Naive thymus-derived CD8-positive, alpha-beta T cell (primary cell): ENCODE measurements at regions not wholly inside any gene's neighbourhood (a gene's known extent, or its start where the extent isn't known, plus 50 kb on each side); places are given as distances from the start of the nearest gene placed in this dataset.
"Not testable (repeated sequence)": the region's sequence is repeated elsewhere in the genome, so short reads cannot be mapped to it uniquely, and the experiment has no call there.

Experiments used
- ATAC-seq, 2 donors: fragments of 150-1000 bp; cut with Tn5 transposase in 1 of 2; sonication (Bioruptor Pico), chemical (Tn5 transposase) in 1 of 2; 1 replicate in 1 of 2; 2 replicates in 1 of 2; pipeline ENCODE4 v1.10.0; 2021; ENCODE audit warnings: mild to moderate bottlenecking in 2 of 2, moderate library complexity in 2 of 2
- POLR2A ChIA-PET: fragments of 350-600 bp; sonication (Branson Sonifier 250); formaldehyde crosslinking; loops from one replicate; lab custom pipeline; 2021; ENCODE audit warnings: antibody characterized with exemption; lab: Charles Lee
- DNase-seq, 10 donors: peaks; one replicate each; pipeline versions ENCODE4 v3.0.0 to v3.0.0-alpha.2; 2020 to 2022
- H3K27ac Mint-ChIP-seq, 10 donors: one replicate each; pipeline ENCODE4 v1.8.0; 2020 to 2022; ENCODE audit warnings: mild to moderate bottlenecking in 10 of 10, mixed read lengths in 10 of 10, moderate library complexity in 4 of 10, inconsistent platforms in 1 of 10
- H3K27me3 Mint-ChIP-seq, 5 donors: one replicate each; pipeline ENCODE4 v1.8.0; 2021 to 2022; ENCODE audit warnings: mixed read lengths in 5 of 5
- H3K36me3 Mint-ChIP-seq, 3 donors: one replicate each; pipeline ENCODE4 v1.8.0; 2020 to 2022; ENCODE audit warnings: mixed read lengths in 3 of 3, mild to moderate bottlenecking in 2 of 3, inconsistent platforms in 1 of 3
- H3K4me1 Mint-ChIP-seq, 4 donors: one replicate each; pipeline ENCODE4 v1.8.0; 2021 to 2022; ENCODE audit warnings: mixed read lengths in 4 of 4
- H3K4me3 Mint-ChIP-seq, 10 donors: one replicate each; pipeline ENCODE4 v1.8.0; 2020 to 2022; ENCODE audit warnings: mild to moderate bottlenecking in 10 of 10, mixed read lengths in 10 of 10, moderate library complexity in 6 of 10, inconsistent platforms in 1 of 10
- H3K9me3 Mint-ChIP-seq, 9 donors: one replicate each; pipeline ENCODE4 v1.8.0; 2020 to 2022; ENCODE audit warnings: mixed read lengths in 9 of 9, mild to moderate bottlenecking in 3 of 9, inconsistent platforms in 1 of 9, moderate library complexity in 1 of 9

DNA sequence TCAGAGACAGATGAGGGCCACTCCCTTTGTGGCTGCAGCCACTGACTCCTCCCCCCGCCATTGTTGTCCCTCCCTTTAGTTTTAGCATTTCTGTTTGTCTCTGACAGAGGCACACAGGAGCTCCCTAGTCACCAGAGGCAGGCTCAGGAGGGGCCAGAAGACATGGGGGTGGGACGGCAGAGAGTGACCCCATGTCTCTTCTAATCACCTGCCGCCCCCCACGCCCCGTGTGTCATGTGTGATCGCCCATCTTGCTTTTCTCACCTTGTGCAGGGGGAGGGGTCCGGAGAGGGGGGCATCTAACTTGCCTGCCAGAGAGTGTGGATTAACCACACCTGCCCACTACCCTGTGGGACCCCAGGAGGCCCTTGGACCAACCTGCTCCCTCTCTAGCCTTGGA is 246.7 kb upstream of the TP53TG3C start:
- H3K36me3 Mint-ChIP-seq, H3K9me3 Mint-ChIP-seq, POLR2A ChIA-PET, H3K4me1 Mint-ChIP-seq, H3K27ac Mint-ChIP-seq, H3K27me3 Mint-ChIP-seq, DNase-seq, H3K4me3 Mint-ChIP-seq, ATAC-seq: not testable (repeated sequence)

DNA sequence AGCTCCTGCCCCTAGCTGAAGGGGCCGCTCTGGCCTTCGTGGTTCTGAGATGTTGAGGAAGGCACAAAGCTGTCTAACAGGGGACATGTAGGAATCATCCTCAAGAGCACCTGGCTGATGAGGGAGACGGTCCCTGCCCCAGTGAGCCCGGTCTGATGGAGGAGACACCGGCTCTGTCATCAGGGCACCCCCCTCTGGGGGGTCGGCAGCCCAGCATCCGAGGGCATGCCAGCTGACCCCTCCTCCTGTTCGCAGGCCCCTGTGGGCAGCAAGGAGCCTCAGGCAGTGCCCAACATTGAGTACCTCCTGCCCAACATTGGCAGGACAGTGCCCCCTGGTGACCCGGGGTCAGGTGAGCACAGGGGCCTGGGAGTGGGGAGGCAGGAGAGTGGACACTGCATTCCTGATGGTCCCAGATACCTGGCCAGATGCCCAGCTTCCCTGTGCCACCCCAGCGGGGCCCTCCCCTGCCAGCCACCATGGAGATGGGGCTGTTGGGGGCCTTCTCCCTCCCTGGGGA is 247.9 kb upstream of the TP53TG3C start:
- H3K36me3 Mint-ChIP-seq, H3K27ac Mint-ChIP-seq, DNase-seq, H3K4me3 Mint-ChIP-seq, H3K4me1 Mint-ChIP-seq, H3K27me3 Mint-ChIP-seq, ATAC-seq, POLR2A ChIA-PET, H3K9me3 Mint-ChIP-seq: not testable (repeated sequence)

DNA sequence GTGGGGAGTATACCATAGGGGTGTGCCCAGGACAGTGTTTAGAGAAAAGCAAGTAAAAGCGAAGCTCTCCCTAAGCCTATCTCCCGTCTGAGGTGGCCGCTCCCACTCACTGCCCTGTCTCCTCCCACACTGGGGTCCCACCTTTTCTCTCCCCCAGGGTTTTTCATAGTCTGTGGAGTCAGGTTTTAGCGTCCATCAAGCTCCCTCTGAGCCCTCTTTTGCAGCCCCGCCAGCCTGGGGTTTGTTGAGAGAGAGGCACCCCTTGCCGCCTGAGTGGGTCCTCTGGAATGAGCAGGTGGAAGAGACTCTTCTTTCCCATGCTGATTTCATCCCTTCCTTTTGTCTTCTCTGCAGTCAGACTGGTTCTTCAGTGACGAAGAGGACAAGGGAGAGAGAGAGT is 248.7 kb upstream of the TP53TG3C start:
- ATAC-seq, H3K36me3 Mint-ChIP-seq, DNase-seq, H3K4me1 Mint-ChIP-seq, H3K27ac Mint-ChIP-seq, H3K27me3 Mint-ChIP-seq, H3K9me3 Mint-ChIP-seq, POLR2A ChIA-PET: not testable (repeated sequence)
- H3K4me3 Mint-ChIP-seq = peak overlapping the region in 1 of 10 donors; percentile 25

DNA sequence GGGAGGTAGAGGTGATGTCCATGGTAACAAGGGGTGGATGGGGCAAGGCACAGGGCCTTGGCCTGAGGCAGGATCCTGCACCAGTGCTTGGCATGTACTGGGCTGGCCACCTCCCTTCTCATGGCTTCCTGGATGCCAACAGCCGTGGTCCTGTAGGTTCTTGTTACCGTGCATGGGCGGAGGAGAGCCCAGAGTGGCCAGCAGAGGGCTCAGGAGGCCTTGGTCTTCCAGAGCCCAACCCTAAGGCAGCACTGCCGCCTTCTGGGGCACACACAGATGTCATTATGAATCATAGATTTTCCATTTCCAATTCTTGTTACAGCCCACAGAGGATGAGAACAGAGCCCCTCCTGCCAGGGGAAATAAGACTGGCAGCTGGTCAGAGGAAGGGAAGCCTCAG is 254.2 kb upstream of the TP53TG3C start:
- H3K4me3 Mint-ChIP-seq, H3K27ac Mint-ChIP-seq, H3K4me1 Mint-ChIP-seq, ATAC-seq, H3K9me3 Mint-ChIP-seq, DNase-seq, H3K27me3 Mint-ChIP-seq, H3K36me3 Mint-ChIP-seq, POLR2A ChIA-PET: not testable (repeated sequence)

DNA sequence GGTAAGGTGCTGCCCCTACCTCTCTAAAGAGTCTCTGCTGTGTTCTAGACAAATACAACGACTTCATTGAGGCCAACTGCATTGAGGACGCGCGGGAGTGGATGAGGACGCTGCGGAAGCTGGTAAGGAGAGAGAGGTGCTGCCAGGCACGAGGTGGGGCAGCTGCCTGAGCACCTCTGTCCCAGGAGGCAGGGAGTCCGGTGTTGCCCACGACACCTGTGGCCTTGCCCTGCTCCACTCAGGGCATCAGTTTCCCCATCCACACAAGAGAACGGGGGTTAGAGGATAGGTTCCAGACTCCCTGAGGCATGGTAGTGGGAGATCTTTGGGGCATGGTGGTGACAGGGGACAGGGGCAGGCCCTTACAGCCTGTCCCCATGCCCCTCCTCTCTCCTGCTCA is 256.1 kb upstream of the TP53TG3C start:
- H3K27me3 Mint-ChIP-seq, H3K9me3 Mint-ChIP-seq, H3K4me3 Mint-ChIP-seq, H3K4me1 Mint-ChIP-seq, H3K27ac Mint-ChIP-seq, ATAC-seq, POLR2A ChIA-PET, DNase-seq, H3K36me3 Mint-ChIP-seq: not testable (repeated sequence)

DNA sequence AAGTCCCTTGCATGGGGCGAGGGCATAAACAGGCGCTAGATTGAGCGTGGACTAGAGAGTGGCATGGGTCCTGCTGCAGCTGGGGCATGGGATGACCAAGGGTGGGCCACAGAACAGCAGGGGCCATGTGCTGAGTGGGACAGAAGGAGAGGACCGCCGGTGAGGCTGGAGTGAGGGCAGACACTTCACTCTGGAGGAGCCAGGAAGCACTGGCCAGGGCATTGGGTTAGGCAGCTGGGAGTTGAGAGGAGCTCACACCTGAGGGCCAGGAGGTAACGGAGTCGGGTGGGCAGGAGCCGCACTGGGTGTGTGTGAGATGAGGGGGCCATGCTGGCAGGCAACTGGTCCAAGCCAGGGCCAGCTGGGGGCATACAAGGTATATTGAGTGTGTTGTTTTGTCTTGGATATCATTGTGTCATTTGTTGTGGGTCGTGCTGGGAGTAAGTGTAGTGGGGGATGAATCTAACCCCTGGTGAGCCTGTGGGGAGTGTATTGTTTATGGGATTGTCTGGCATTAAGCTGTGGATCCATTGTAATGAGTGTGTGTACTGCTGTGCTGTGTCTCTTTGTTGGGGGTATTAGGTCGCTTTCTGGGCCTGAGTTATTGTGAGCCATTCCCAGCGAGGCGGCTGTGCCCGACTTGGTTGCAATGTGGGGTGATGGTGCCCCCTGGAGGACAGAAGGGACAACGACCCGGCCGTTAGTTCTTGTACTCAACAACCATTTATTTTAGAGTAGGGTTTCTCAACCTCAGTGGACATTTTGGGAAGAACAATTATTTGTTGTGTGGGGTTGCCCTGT is 256.5 kb upstream of the TP53TG3 start:
- H3K27me3 Mint-ChIP-seq, POLR2A ChIA-PET, DNase-seq, H3K9me3 Mint-ChIP-seq, H3K4me3 Mint-ChIP-seq, H3K36me3 Mint-ChIP-seq, H3K4me1 Mint-ChIP-seq, ATAC-seq, H3K27ac Mint-ChIP-seq: not testable (repeated sequence)

DNA sequence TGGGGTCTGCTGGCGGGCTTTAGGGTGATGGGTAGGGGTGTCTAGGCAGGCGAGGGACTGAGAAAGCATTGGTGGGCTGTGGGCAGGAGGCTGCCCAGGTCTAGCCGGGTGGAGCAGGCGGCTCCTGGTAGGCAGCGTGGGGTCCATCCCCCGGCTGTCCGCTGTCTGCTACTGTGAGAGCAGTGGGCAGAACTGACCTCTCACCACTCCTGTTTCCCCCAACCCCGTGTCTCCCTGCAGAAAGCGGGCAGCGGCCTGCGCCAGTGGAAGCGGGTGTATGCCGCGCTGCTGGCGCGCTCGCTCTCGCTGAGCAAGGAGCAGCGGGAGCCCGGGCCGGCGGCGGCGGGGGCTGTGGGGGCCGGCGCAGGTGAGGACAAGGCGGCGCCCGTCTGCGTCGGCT is 249.2 kb upstream of the TP53TG3 start:
- DNase-seq, H3K27ac Mint-ChIP-seq, H3K4me3 Mint-ChIP-seq, H3K4me1 Mint-ChIP-seq, ATAC-seq, H3K27me3 Mint-ChIP-seq, H3K36me3 Mint-ChIP-seq, POLR2A ChIA-PET, H3K9me3 Mint-ChIP-seq: not testable (repeated sequence)

DNA sequence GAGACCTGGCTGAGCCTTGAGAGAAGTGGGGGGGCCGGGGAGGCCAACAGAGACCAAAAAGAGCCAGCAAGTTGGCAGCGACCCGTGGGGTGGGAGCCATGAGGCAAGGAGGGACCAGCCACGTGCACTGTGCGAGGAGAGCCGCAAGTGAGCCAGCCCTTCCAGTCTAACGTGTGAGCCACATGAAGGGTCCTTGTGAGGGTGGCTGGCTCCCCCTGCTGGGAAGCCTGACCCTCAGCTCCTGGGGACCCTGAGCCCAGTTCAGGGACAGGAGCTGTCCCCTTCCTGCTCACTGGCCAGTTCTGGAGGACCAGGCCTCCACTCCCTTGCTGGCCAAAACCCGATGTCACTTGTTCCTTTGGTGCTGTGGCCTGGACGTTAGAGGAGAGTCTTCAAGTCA is 246.6 kb upstream of the TP53TG3 start:
- H3K27me3 Mint-ChIP-seq, H3K36me3 Mint-ChIP-seq, H3K27ac Mint-ChIP-seq, H3K4me1 Mint-ChIP-seq, H3K9me3 Mint-ChIP-seq, DNase-seq, ATAC-seq, POLR2A ChIA-PET, H3K4me3 Mint-ChIP-seq: not testable (repeated sequence)

DNA sequence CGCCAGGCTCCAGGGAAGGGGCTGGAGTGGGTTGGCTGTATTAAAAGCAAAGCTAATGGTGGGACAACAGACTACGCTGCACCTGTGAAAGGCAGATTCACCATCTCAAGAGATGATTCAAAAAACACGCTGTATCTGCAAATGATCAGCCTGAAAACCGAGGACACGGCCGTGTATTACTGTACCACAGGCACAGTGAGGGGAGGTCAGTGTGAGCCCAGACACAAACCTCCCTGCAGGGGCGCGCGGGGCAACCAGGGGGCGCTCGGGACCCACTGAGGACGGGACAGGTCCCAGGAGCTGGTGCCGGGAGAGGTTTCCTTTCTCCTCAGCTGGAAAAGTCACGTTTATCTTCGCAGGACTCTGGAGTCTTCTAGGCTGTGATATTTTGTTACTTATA is 239.4 kb upstream of the TP53TG3 start:
- H3K27ac Mint-ChIP-seq, ATAC-seq, H3K4me1 Mint-ChIP-seq, H3K36me3 Mint-ChIP-seq, POLR2A ChIA-PET, H3K27me3 Mint-ChIP-seq, DNase-seq, H3K4me3 Mint-ChIP-seq, H3K9me3 Mint-ChIP-seq: not testable (repeated sequence)

DNA sequence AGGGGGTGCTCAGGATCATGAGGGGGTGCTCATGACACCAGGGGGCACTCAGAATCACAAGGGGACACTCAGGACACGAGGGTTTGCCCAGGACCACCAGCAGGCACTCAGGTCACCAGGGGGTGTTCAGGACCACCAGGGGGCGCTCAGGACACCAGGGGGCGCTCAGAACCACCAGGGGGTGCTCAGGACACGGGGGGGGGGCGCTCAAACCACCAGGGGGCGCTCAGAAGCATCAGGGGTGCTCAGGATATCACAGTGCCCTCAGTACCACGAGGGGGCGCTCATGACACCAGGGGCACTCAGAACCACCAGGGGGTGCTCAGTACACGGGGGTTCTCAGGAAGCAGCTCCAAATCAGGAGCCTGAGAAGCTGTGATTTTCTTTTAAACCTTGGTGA is 221.8 kb upstream of the TP53TG3 start:
- ATAC-seq = not testable (repeated sequence)

DNA sequence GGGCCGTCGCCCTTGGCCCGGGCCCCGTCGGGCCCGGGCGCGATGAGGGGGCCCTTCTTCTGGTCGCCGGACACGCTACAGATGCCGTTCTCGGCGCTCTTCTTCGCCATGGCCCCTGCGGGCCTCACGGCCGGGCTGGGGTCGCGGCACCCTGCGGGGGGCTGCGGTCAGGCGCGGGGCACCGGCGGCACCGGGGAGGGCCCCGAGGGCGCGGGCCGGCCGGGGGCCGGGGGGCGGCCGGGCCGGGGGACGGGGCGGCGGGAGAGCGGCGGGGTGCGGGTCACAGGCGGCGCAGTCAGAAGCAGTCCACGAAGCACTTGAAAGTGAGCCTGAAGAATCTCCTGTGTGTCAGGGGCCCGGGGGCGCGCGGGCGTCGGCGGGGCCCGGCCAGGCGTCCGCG is 209.4 kb upstream of the TP53TG3 start:
- H3K36me3 Mint-ChIP-seq, H3K9me3 Mint-ChIP-seq, H3K27ac Mint-ChIP-seq, DNase-seq, H3K4me1 Mint-ChIP-seq, POLR2A ChIA-PET, ATAC-seq, H3K4me3 Mint-ChIP-seq, H3K27me3 Mint-ChIP-seq: not testable (repeated sequence)

More for the DNA sequence above, 221.8 kb upstream of the TP53TG3 start:
- peaks cover 1 to 14% (median 3%) of the 10 kb centered on the region in 5 donors for H3K27me3 Mint-ChIP-seq
- H3K27ac Mint-ChIP-seq, H3K36me3 Mint-ChIP-seq, H3K9me3 Mint-ChIP-seq, H3K4me3 Mint-ChIP-seq, POLR2A ChIA-PET, H3K4me1 Mint-ChIP-seq, DNase-seq: not testable (repeated sequence)

DNA sequence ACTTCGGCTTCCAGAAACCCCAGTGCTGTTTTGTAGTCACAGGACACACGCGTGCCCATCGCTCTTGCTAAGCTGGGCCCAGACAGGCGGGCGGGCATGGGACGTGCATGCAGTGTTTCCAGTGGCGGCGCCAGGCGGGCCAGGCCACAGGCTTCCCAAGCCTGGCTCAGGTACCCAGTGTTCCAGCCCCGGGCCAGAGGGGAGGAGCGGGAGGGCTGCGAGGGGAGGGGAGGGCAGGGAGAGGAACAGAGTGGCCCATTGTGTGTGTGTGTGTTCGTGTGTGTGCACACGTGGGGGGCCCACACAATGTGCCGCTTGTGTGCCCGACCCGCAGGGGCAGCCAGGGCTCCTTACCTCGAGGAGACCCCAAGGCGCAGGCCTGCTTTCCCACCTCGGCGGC is 208.6 kb upstream of the TP53TG3 start:
- H3K4me3 Mint-ChIP-seq, H3K27ac Mint-ChIP-seq, DNase-seq, POLR2A ChIA-PET, H3K36me3 Mint-ChIP-seq, ATAC-seq, H3K27me3 Mint-ChIP-seq, H3K9me3 Mint-ChIP-seq, H3K4me1 Mint-ChIP-seq: not testable (repeated sequence)

DNA sequence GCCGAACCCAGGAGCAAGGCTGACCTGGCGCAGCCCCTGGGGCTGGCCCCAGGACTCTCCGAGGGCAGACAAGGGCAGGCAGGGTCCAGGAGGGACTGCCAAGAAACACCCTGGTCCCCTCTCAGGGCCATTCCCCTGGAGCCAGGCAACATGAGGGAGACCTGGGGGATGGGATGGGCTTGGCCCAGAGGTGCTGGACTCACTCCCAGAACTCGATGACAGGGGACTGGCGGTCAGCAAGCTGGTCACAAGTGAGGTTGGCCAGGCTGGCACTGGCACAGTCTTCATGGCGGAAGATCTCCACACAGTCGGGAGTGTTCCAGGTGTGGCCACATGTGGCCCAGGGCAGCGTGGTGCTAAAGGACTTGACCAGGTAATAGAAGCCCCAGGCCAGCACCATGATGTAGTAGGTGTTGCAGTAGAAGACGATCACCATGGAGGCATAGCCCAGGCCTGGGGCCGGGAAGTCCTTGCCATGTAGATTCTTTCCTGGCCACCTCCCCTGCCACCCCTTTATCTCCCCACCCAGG is 206.4 kb upstream of the TP53TG3 start:
- POLR2A ChIA-PET, DNase-seq, H3K4me1 Mint-ChIP-seq, H3K4me3 Mint-ChIP-seq, H3K36me3 Mint-ChIP-seq, H3K27ac Mint-ChIP-seq, ATAC-seq, H3K27me3 Mint-ChIP-seq, H3K9me3 Mint-ChIP-seq: not testable (repeated sequence)

DNA sequence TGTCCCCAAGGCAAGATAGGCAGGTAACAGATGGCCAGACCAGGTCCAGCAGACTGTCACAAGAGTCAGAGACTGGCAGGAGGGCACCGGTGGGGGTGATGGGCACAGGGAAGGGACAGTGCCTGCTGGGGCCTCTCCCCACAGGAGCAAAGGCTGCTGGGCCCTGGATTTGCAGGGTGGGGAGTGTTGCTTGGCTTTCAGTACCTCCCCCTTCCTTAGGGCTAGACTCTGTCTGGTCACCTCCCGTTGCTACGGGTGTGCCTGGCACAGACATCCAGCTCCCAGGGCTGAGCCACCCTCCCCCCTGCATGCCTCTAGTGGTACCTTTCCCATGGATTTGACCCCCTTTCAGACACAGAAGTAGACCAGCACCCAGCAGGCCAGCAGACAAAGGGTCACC is 205.7 kb upstream of the TP53TG3 start:
- H3K27me3 Mint-ChIP-seq, H3K27ac Mint-ChIP-seq, H3K4me1 Mint-ChIP-seq, H3K36me3 Mint-ChIP-seq, POLR2A ChIA-PET, DNase-seq, ATAC-seq, H3K4me3 Mint-ChIP-seq, H3K9me3 Mint-ChIP-seq: not testable (repeated sequence)
